K562 (cell line): ENCODE measurements at regions not wholly inside any gene's neighbourhood (a gene's known extent, or its start where the extent isn't known, plus 50 kb on each side); places are given as distances from the start of the nearest gene placed in this dataset.
"Not testable (repeated sequence)": the region's sequence is repeated elsewhere in the genome, so short reads cannot be mapped to it uniquely, and the experiment has no call there.

ENCODE experiments used
- ATAC-seq: fragments of 200-7000 bp; cut with Tn5 transposase; 3 replicates; pipeline ENCODE4 v1.9.1; 2020; ENCODE audit warnings: moderate library complexity
- BruUV-seq: library from RNA; stranded (reverse); fragments of 400-500 nt; replicated peaks from 2 replicates; lab custom pipeline; 2021; lab: Mats Ljungman, UMichigan
- CTCF ChIA-PET: fragments of 300-600 bp; formaldehyde crosslinking; extraction: SDS; loops from one replicate; lab custom pipeline; 2021; ENCODE audit warnings: low intra/inter-chr PET ratio; lab: Yijun Ruan, JAX
- POLR2A ChIA-PET: fragments of 300-600, 350-650 bp; sonication (Branson Sonifier 250); formaldehyde crosslinking; extraction: SDS; loops from one replicate; lab custom pipeline; 2021; ENCODE audit warnings: antibody characterized with exemption, inconsistent platforms; lab: Yijun Ruan, JAX
- DNase-seq, 4 experiments: peaks; one replicate each; pipeline versions ENCODE4 v3.0.0 to v3.0.0-alpha.2; 2011 to 2018; ENCODE audit warnings: low spot score in 3 of 4, mixed read lengths in 3 of 4; ENCODE audit errors: extremely low read depth in 1 of 4
- FAIRE-seq: peaks from 2 replicates; lab custom pipeline; 2011; peaks lifted over from hg19 to GRCh38; lab: Jason Lieb, UNC
- H2AFZ ChIP-seq: 2 replicates; pipeline ENCODE4 v1.6.0; 2011; ENCODE audit warnings: low read depth, low read length, control low read depth, inconsistent platforms
- H3K27ac ChIP-seq: fragments of 200-600 bp; 3 replicates; pipeline ENCODE4 v1.8.0; 2011; ENCODE audit warnings: low read depth, mild to moderate bottlenecking, control low read depth, inconsistent platforms, low read length, moderate library complexity, mixed read lengths; ENCODE audit errors: extremely low read depth
- H3K27me3 ChIP-seq, 2 experiments: fragments of 300-600 bp in 1 of 2; 2 replicates in 1 of 2; 3 replicates in 1 of 2; pipeline versions ENCODE4 v1.6.0 to v1.8.0; 2011; ENCODE audit warnings: inconsistent platforms in 2 of 2, low read length in 2 of 2, mild to moderate bottlenecking in 1 of 2, mixed read lengths in 1 of 2, moderate library complexity in 1 of 2; ENCODE audit not compliant: control insufficient read depth in 2 of 2, insufficient read depth in 2 of 2
- H3K36me3 ChIP-seq: fragments of 300-600 bp; 3 replicates; pipeline ENCODE4 v1.8.0; 2011; ENCODE audit warnings: mild to moderate bottlenecking, low read length, inconsistent platforms; ENCODE audit not compliant: control insufficient read depth, insufficient read depth
- H3K4me1 ChIP-seq, 2 experiments: fragments of 200-600 bp in 1 of 2; replicated peaks in 1 of 2; 2 replicates in 1 of 2; 3 replicates in 1 of 2; pipeline versions ENCODE4 v1.5.1 to v1.8.0; 2011; ENCODE audit warnings: inconsistent platforms in 2 of 2, low read length in 2 of 2, mild to moderate bottlenecking in 1 of 2, mixed read lengths in 1 of 2, moderate library complexity in 1 of 2; ENCODE audit not compliant: control insufficient read depth in 2 of 2, insufficient read depth in 2 of 2
- H3K4me2 ChIP-seq: 2 replicates; pipeline ENCODE4 v1.6.1; 2011; ENCODE audit warnings: low read length, control low read depth, inconsistent platforms, mixed read lengths; ENCODE audit not compliant: insufficient read depth
- H3K4me3 ChIP-seq: fragments of 200-600 bp; sonication (generic), shearing (Covaris generic); 2 replicates; pipeline ENCODE4 v1.5.1; 2016; ENCODE audit warnings: control low read depth, inconsistent platforms
- H3K79me2 ChIP-seq: fragments of 200-600 bp; 3 replicates; pipeline ENCODE4 v1.8.0; 2011; ENCODE audit warnings: low read length, inconsistent platforms; ENCODE audit not compliant: control insufficient read depth, insufficient read depth
- H3K9ac ChIP-seq, 2 experiments: 2 replicates each; pipeline versions ENCODE4 v1.6.0 to v1.6.1; 2011; ENCODE audit warnings: low read depth in 2 of 2, low read length in 2 of 2, control low read depth in 1 of 2, inconsistent platforms in 1 of 2, mild to moderate bottlenecking in 1 of 2, mixed read lengths in 1 of 2; ENCODE audit not compliant: insufficient read depth in 1 of 2
- H3K9me1 ChIP-seq: one replicate; pipeline ENCODE4 v1.6.0; 2011; ENCODE audit warnings: inconsistent platforms, mild to moderate bottlenecking, low read length, moderate library complexity; ENCODE audit not compliant: control insufficient read depth, insufficient read depth
- H3K9me3 ChIP-seq: replicated peaks from 2 replicates; pipeline ENCODE4 v1.5.1; 2011; ENCODE audit warnings: low read depth, low read length, inconsistent platforms; ENCODE audit not compliant: control insufficient read depth, insufficient read depth
- H4K20me1 ChIP-seq: replicated peaks from 2 replicates; pipeline ENCODE4 v1.6.1; 2011; ENCODE audit warnings: low read length, inconsistent platforms, mixed read lengths; ENCODE audit not compliant: control insufficient read depth, insufficient read depth
- ELF4 ChIP-seq: fragments of 450-650 bp; formaldehyde crosslinking; IDR thresholded peaks from 2 replicates; pipeline ENCODE4 v1.4.0; 2022; ENCODE audit warnings: missing genetic modification characterization
- MEIS2 ChIP-seq: fragments of 450-650 bp; IDR thresholded peaks from 2 replicates; pipeline ENCODE4 v1.6.1; 2014; ENCODE audit warnings: mild to moderate bottlenecking; ENCODE audit not compliant: partially characterized antibody
- PTTG1 ChIP-seq: fragments of 450-650 bp; IDR thresholded peaks from 2 replicates; pipeline ENCODE4 v1.6.1; 2016; ENCODE audit warnings: low read depth, mild to moderate bottlenecking, missing genetic modification characterization, missing compliant biosample characterization
- SMARCA4 ChIP-seq: fragments of 450-650 bp; IDR thresholded peaks from 2 replicates; pipeline ENCODE4 v1.6.1; 2016
- ZNF444 ChIP-seq: fragments of 250-450 bp; sonication (Bioruptor Pico); IDR thresholded peaks from 2 replicates; pipeline ENCODE4 v1.4.0; 2020; ENCODE audit warnings: mild to moderate bottlenecking, moderate library complexity
- WGBS: fragments of 100-300 bp; shearing (Covaris generic); methylation state at CpG from one replicate; pipeline ENCODE4 v1.1.6; 2016; ENCODE audit warnings: low coverage, mixed read lengths; ENCODE audit not compliant: insufficient coverage; ENCODE audit errors: missing lambda C conversion rate; 5-methylcytosine and 5-hydroxymethylcytosine counted together
- in situ Hi-C: fragments of 300-500 bp; cut with MboI; formaldehyde crosslinking; loops from 4 replicates; pipeline ENCODE4 v1.15.0; 2018; ENCODE audit warnings: inconsistent platforms, mixed read lengths
- intact Hi-C: fragments of 100-400 bp; cut with micrococcal nuclease; formaldehyde crosslinking; loops from 2 replicates; pipeline ENCODE4 v1.14.2; 2022
- TF ChIP-seq, protein P1 (sequence below): fragments of 250-450 bp; sonication (Bioruptor Pico); IDR thresholded peaks from 2 replicates; pipeline ENCODE4 v1.5.0; 2021

DNA sequence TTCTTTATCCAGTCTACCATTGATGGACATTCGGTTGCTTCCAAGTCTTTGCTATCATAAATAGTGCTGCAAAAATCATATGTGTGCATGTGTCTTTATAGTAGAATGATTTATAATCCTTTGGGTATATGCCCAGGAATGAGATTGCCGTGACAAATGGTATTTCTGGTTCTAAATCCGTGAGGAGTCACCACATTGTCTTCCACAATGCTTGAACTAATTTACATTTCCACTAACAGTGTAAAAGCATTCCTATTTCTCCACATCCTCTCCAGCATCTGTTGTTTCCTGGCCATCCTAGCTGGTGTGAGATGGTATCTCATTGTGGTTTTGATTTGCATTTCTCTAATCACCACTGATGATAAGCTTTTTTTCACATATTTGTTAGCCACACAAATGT lies 406.1 kb upstream of the NDST4 start:
- H3K4me3 ChIP-seq, H4K20me1 ChIP-seq, H3K4me1 ChIP-seq, H3K9me1 ChIP-seq, ATAC-seq, H3K9me3 ChIP-seq, BruUV-seq, FAIRE-seq, H3K4me2 ChIP-seq, CTCF ChIA-PET, H3K79me2 ChIP-seq, POLR2A ChIA-PET, intact Hi-C loops, H3K36me3 ChIP-seq, H3K9ac ChIP-seq, H2AFZ ChIP-seq, H3K27me3 ChIP-seq, in situ Hi-C loops, H3K27ac ChIP-seq, DNase-seq: not testable (repeated sequence)
- 0% methylated on average over 3 of the region's 3 CpGs for WGBS

DNA sequence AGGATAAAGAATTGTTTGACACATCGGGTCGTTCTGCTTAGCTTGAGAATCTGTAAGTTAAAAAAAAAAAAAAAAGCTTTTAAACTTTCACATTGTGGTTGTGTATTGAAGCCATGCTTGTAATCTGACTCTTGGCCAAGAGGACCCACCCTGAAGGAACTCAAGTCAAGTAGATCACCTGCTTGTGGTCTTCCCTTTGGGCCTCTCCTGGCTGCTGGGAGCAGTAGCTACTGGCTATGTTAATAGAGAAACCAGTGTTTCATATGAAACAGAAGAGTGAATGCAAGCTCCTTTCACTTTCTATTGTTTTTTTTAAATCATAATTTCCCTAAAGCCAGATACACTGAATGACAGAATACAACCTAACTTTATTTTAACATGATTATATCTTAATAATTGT lies 402.4 kb upstream of the NDST4 start:
- no peak for ATAC-seq

More for the DNA sequence above, 402.4 kb upstream of the NDST4 start:
- H3K9me1 ChIP-seq = no peaks in the 10 kb centered on the region
- no peaks in the 10 kb centered on the region for H3K4me1 ChIP-seq
- intact Hi-C loops = no loop called here
- H3K9ac ChIP-seq = no peak overlapping the region
- WGBS = 0% methylated on average over 2 of the region's 2 CpGs
- POLR2A ChIA-PET = no interaction called here
- CTCF ChIA-PET = no interaction called here
- no peaks in the 10 kb centered on the region for H3K79me2 ChIP-seq
- no peak overlapping the region for H3K4me3 ChIP-seq
- H4K20me1 ChIP-seq = no peaks in the 10 kb centered on the region
- FAIRE-seq (no peak), DNase-seq (no peak)
- no peak overlapping the region for H3K27ac ChIP-seq
- in situ Hi-C loops = no loop called here
- no peak overlapping the region for H3K4me2 ChIP-seq
- TF ChIP-seq, protein P1, sequence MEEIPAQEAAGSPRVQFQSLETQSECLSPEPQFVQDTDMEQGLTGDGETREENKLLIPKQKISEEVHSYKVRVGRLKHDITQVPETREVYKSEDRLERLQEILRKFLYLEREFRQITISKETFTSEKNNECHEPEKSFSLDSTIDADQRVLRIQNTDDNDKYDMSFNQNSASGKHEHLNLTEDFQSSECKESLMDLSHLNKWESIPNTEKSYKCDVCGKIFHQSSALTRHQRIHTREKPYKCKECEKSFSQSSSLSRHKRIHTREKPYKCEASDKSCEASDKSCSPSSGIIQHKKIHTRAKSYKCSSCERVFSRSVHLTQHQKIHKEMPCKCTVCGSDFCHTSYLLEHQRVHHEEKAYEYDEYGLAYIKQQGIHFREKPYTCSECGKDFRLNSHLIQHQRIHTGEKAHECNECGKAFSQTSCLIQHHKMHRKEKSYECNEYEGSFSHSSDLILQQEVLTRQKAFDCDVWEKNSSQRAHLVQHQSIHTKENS (CRISPR knock-in tag) = no peak
- TF ChIP-seq PTTG1 (tag) = no peak
- no peak for TF ChIP-seq ZNF444 (CRISPR knock-in tag)
- no peak for TF ChIP-seq MEIS2
- no peak for TF ChIP-seq ELF4 (CRISPR knock-in tag)
- no peak for TF ChIP-seq SMARCA4
- H2AFZ ChIP-seq = no peak overlapping the region
- 0 out of 2 replicates have a peak, but pooled peaks cover 2% of the 10 kb centered on the region for H3K9me3 ChIP-seq
- H3K27me3 ChIP-seq = no peaks in the 10 kb centered on the region
- H3K36me3 ChIP-seq = no peaks in the 10 kb centered on the region
- no TSS peak for BruUV-seq
